Motor neuron (in vitro differentiated cells): ENCODE measurements at regions not wholly inside any gene's neighbourhood (a gene's known extent, or its start where the extent isn't known, plus 50 kb on each side); places are given as distances from the start of the nearest gene placed in this dataset.
A peak's percentile ranks its signal among the peaks of the same experiment; 100 is the strongest.

Experiments
- ATAC-seq, 8 experiments: fragments of 200-7000 bp; cut with Tn5 transposase; replicated peaks in 6 of 8; 2 replicates each; pipeline ENCODE4 v1.8.0; 2021; ENCODE audit warnings: mild to moderate bottlenecking in 8 of 8, moderate library complexity in 8 of 8
- H3K27ac ChIP-seq, 2 donors: fragments of 250-450 bp; sonication (Bioruptor Pico); 2 replicates each; pipeline ENCODE4 v1.9.0; 2021; ENCODE audit warnings: antibody characterized with exemption in 2 of 2, mild to moderate bottlenecking in 2 of 2, moderate library complexity in 1 of 2
- H3K4me1 ChIP-seq, 2 donors: fragments of 250-450 bp; sonication (Bioruptor Pico); replicated peaks in 1 of 2; 2 replicates each; pipeline ENCODE4 v1.6.1; 2021; ENCODE audit warnings: antibody characterized with exemption in 2 of 2, mild to moderate bottlenecking in 2 of 2, moderate library complexity in 1 of 2
- H3K4me3 ChIP-seq, 5 donors: fragments of 250-450 bp; sonication (Bioruptor Pico); 2 replicates each; pipeline ENCODE4 v1.9.0; 2021; ENCODE audit warnings: antibody characterized with exemption in 5 of 5, mild to moderate bottlenecking in 5 of 5, moderate library complexity in 4 of 5
- WGBS, 10 experiments: fragments of 450-650 bp; shearing (Covaris generic); methylation state at CpG; one replicate each; pipeline ENCODE4 v1.0.0; 2022; 5-methylcytosine and 5-hydroxymethylcytosine counted together
- in situ Hi-C, 9 experiments: fragments of 400-800 bp; cut with MboI; loops; one replicate each; pipeline ENCODE4 v1.15.0; 2021; ENCODE audit warnings: low sequenced_read_pairs in 9 of 9, low pct_unique_long_range_greater_than_20kb in 2 of 9; ENCODE audit not compliant: unreplicated experiment in 9 of 9

- Histone ChIP-seq H3K4me1 (peaks cover 8 to 10% of the 10 kb centered on the region in 2 donors), H3K4me3 (no peak overlapping the region), H3K27ac (peak overlapping the region; percentile 39 to 86)
- in situ Hi-C loops = no loop called here
- peak in 5 of 8 experiments; percentile 64 to 75 (median 72) for ATAC-seq
- 11 to 67% (median 55%) methylated on average over 3 to 8 of the region's 8 CpGs; no CpG with 5 or more reads in 1 of the 10 experiments for WGBS, 10 experiments
Measured at GRCh38 chr17:12398441-12399051, 267.1 kb upstream of the MYOCD start.

- in situ Hi-C loops = no loop called here
- no peak overlapping the region for H3K27ac ChIP-seq
- WGBS, 10 experiments = 13 to 98% (median 72%) methylated on average over 2 to 5 of the region's 5 CpGs
Measured at GRCh38 chr17:12402963-12403622, 262.6 kb upstream of the MYOCD start.

GRCh38 chr17:12403881-12404398 is 261.8 kb upstream of the MYOCD start:
- Histone ChIP-seq H3K4me3 (no peak overlapping the region), H3K27ac (no peak overlapping the region), H3K4me1 (peaks cover 0 to 3% of the 10 kb centered on the region in 2 donors)
- ATAC-seq = no peak
- WGBS, 10 experiments = 0 to 93% (median 63%) methylated on average over 1 to 5 of the region's 5 CpGs; no CpG with 5 or more reads in 1 of the 10 experiments
- in situ Hi-C loops = no loop called here

More at GRCh38 chr17:12402963-12403622, 262.6 kb upstream of the MYOCD start:
- H3K4me3 ChIP-seq = no peak overlapping the region
- peak in 2 of 8 experiments; percentile 25 to 97 for ATAC-seq
- peaks cover 4 to 6% of the 10 kb centered on the region in 2 donors for H3K4me1 ChIP-seq

GRCh38 chr17:12406623-12407215 is 259.0 kb upstream of the MYOCD start:
- WGBS, 10 experiments = 0 to 85% (median 67%) methylated on average over 1 to 5 of the region's 5 CpGs; no CpG with 5 or more reads in 1 of the 10 experiments
- no peak overlapping the region for H3K4me3 ChIP-seq
- H3K27ac ChIP-seq = no peak overlapping the region
- in situ Hi-C loops = no loop called here
- peak in 2 of 8 experiments; percentile 28 to 47 for ATAC-seq
- peaks cover 0 to 3% of the 10 kb centered on the region in 2 donors for H3K4me1 ChIP-seq

GRCh38 chr17:12407495-12408252 is 258.0 kb upstream of the MYOCD start:
- no peak overlapping the region for H3K4me3 ChIP-seq
- H3K27ac ChIP-seq = no peak overlapping the region
- peaks cover 0 to 3% of the 10 kb centered on the region in 2 donors for H3K4me1 ChIP-seq
- in situ Hi-C loops = no loop called here
- ATAC-seq = no peak
- 29 to 100% (median 100%) methylated on average over 1 to 3 of the region's 5 CpGs; no CpG with 5 or more reads in 4 of the 10 experiments for WGBS, 10 experiments

GRCh38 chr17:12409082-12409481 is 256.6 kb upstream of the MYOCD start:
- WGBS, 10 experiments = 48 to 100% (median 88%) methylated on average over 1 to 3 of the region's 3 CpGs; no CpG with 5 or more reads in 1 of the 10 experiments
- Histone ChIP-seq H3K27ac (no peak overlapping the region), H3K4me1 (peaks cover 0 to 3% of the 10 kb centered on the region in 2 donors), H3K4me3 (no peak overlapping the region)
- in situ Hi-C loops = no loop called here
- no peak for ATAC-seq

GRCh38 chr17:12410717-12411116 is 255.0 kb upstream of the MYOCD start:
- ATAC-seq = no peak
- Histone ChIP-seq H3K4me1 (peaks cover 0 to 8% of the 10 kb centered on the region in 2 donors), H3K4me3 (no peak overlapping the region), H3K27ac (no peak overlapping the region)
- in situ Hi-C loops = no loop called here
- WGBS, 10 experiments = 60 to 100% (median 91%) methylated on average over 1 to 6 of the region's 6 CpGs

- in situ Hi-C loops = no loop called here
- 0 to 71% (median 41%) methylated on average over 1 to 3 of the region's 3 CpGs for WGBS, 10 experiments
- peaks cover 0 to 4% of the 10 kb centered on the region in 2 donors for H3K4me1 ChIP-seq
- peak in 3 of 8 experiments; percentile 44 to 81 (median 47) for ATAC-seq
- no peak overlapping the region for H3K4me3 ChIP-seq
- no peak overlapping the region for H3K27ac ChIP-seq
Measured at GRCh38 chr17:12415031-12415430, 250.7 kb upstream of the MYOCD start.

- Histone ChIP-seq H3K27ac (no peak overlapping the region), H3K4me1 (peaks cover 0 to 8% of the 10 kb centered on the region in 2 donors), H3K4me3 (no peak overlapping the region)
- no peak for ATAC-seq
- in situ Hi-C loops = no loop called here
- WGBS, 10 experiments = 7 to 100% (median 32%) methylated on average over 1 to 5 of the region's 5 CpGs; no CpG with 5 or more reads in 1 of the 10 experiments
Measured at GRCh38 chr17:12421077-12421476, 244.6 kb upstream of the MYOCD start.

- Histone ChIP-seq H3K27ac (no peak overlapping the region), H3K4me1 (peaks cover 0 to 8% of the 10 kb centered on the region in 2 donors), H3K4me3 (no peak overlapping the region)
- whole genome bisulfite sequencing, 10 experiments = 24 to 75% (median 59%) methylated on average over 3 to 13 of the region's 15 CpGs; no CpG with 5 or more reads in 1 of the 10 experiments
- in situ Hi-C loops = no loop called here
- ATAC-seq = peak in 1 of 8 experiments; percentile 47
Measured at GRCh38 chr17:12421646-12422306, 243.9 kb upstream of the MYOCD start.

GRCh38 chr17:12422651-12423050 is 243.0 kb upstream of the MYOCD start:
- Histone ChIP-seq H3K4me1 (peaks cover 0 to 8% of the 10 kb centered on the region in 2 donors), H3K27ac (no peak overlapping the region), H3K4me3 (no peak overlapping the region)
- WGBS, 10 experiments = 23 to 100% (median 81%) methylated on average over 1 to 10 of the region's 13 CpGs; no CpG with 5 or more reads in 3 of the 10 experiments
- in situ Hi-C loops = no loop called here
- peak in 1 of 8 experiments; percentile 72 for ATAC-seq

GRCh38 chr17:12423337-12423736 is 242.4 kb upstream of the MYOCD start:
- in situ Hi-C loops = no loop called here
- 13 to 92% (median 75%) methylated on average over 3 to 4 of the region's 7 CpGs; no CpG with 5 or more reads in 6 of the 10 experiments for WGBS, 10 experiments
- no peak overlapping the region for H3K27ac ChIP-seq
- H3K4me1 ChIP-seq = peaks cover 0 to 8% of the 10 kb centered on the region in 2 donors
- no peak for ATAC-seq
- no peak overlapping the region for H3K4me3 ChIP-seq
